ENCODE measurements at regions not wholly inside any gene's neighbourhood (a gene's known extent, or its start where the extent isn't known, plus 50 kb on each side); places are given as distances from the start of the nearest gene placed in this dataset.

DNA sequence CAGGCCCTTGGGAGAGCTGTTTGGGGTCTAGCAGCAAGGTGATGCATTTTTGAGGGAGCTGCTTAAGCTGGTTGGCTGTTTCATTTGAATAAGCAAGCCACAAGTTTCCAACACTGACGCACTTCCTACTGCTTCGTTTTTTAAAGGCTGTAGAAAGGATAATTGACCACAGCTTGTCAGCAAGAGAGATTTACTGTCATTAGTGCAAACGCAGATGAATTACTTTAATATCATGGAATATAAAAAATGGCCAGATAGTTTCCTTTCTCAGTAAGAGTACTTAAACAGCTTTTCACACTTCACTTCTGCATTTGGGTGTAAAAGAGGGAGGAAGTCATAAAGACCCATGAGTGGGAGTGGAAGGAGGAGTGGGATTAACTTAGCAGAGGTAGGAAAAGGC is 61.5 kb downstream of the FZD1 start:
- H4K20me1 ChIP-seq (ENCODE audit: control insufficient read depth, insufficient read depth): no peaks in the 10 kb centered on the region; the same call in 1 of the 2 replicates
- no peaks in the 10 kb centered on the region for H3K36me3 ChIP-seq (ENCODE audit: control insufficient read depth in 2 of 2, insufficient read depth in 2 of 2, low read length in 1 of 2)
- H3K27me3 ChIP-seq (replicated peaks in 1 of 2; ENCODE audit: control insufficient read depth in 2 of 2, insufficient read depth in 2 of 2, low read length in 1 of 2): no peaks in the 10 kb centered on the region
- RAD21 ChIA-PET (ENCODE audit: unreplicated experiment): interaction anchor here (0.7 kb wide), 1 partner anchor 472 kb away, joined by 3 read pairs; no protein-coding TSS in a partner anchor
- DNase-seq (ENCODE audit: low read depth, low spot score) (no peak), ATAC-seq (no peak), FAIRE-seq (no peak)
- CTCF ChIA-PET: no interaction called here
- no peak overlapping the region for H2AFZ ChIP-seq (ENCODE audit: control insufficient read depth, low read depth, low read length)
- H3K27ac ChIP-seq (ENCODE audit: control insufficient read depth, insufficient read depth): no peak overlapping the region
- H3K4me2 ChIP-seq (ENCODE audit: control insufficient read depth, insufficient read depth): no peak overlapping the region
- no peaks in the 10 kb centered on the region for H3K79me2 ChIP-seq (ENCODE audit: control insufficient read depth, insufficient read depth, low read length)
- 0% methylated on average over 3 of the region's 3 CpGs for WGBS (ENCODE audit: insufficient coverage, insufficient replicate concordance, low lambda C conversion rate, missing lambda C conversion rate)
- intact Hi-C loops (cut with micrococcal nuclease; ENCODE audit: unreplicated experiment) (no loop called here), in situ Hi-C loops (cut with MboI) (no loop called here)
- BruUV-seq (replicated peaks): no TSS peak
- no peaks in the 10 kb centered on the region for H3K4me1 ChIP-seq (ENCODE audit: control insufficient read depth, insufficient read depth, low read length)
- no peak overlapping the region for H3K4me3 ChIP-seq
- POLR2A ChIA-PET: no interaction called here
- no peak overlapping the region for H3K9ac ChIP-seq (ENCODE audit: control insufficient read depth, insufficient read depth, low read length)
- no peaks in the 10 kb centered on the region for H3K9me3 ChIP-seq (replicated peaks; ENCODE audit: control insufficient read depth, insufficient read depth, low read length)
- SMC1A ChIA-PET (ENCODE audit: uncharacterized antibody, unreplicated experiment): no interaction called here
- TF ChIP-seq NR2C1 (IDR thresholded peaks at IDR 0.05): no peak
- TF ChIP-seq, protein P1, sequence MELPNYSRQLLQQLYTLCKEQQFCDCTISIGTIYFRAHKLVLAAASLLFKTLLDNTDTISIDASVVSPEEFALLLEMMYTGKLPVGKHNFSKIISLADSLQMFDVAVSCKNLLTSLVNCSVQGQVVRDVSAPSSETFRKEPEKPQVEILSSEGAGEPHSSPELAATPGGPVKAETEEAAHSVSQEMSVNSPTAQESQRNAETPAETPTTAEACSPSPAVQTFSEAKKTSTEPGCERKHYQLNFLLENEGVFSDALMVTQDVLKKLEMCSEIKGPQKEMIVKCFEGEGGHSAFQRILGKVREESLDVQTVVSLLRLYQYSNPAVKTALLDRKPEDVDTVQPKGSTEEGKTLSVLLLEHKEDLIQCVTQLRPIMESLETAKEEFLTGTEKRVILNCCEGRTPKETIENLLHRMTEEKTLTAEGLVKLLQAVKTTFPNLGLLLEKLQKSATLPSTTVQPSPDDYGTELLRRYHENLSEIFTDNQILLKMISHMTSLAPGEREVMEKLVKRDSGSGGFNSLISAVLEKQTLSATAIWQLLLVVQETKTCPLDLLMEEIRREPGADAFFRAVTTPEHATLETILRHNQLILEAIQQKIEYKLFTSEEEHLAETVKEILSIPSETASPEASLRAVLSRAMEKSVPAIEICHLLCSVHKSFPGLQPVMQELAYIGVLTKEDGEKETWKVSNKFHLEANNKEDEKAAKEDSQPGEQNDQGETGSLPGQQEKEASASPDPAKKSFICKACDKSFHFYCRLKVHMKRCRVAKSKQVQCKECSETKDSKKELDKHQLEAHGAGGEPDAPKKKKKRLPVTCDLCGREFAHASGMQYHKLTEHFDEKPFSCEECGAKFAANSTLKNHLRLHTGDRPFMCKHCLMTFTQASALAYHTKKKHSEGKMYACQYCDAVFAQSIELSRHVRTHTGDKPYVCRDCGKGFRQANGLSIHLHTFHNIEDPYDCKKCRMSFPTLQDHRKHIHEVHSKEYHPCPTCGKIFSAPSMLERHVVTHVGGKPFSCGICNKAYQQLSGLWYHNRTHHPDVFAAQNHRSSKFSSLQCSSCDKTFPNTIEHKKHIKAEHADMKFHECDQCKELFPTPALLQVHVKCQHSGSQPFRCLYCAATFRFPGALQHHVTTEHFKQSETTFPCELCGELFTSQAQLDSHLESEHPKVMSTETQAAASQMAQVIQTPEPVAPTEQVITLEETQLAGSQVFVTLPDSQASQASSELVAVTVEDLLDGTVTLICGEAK (IDR thresholded peaks at IDR 0.05; ENCODE audit: borderline replicate concordance): no peak
- no peak for TF ChIP-seq CBX3 (IDR thresholded peaks at IDR 0.05; ENCODE audit: borderline replicate concordance, low read depth)
- no peak for TF ChIP-seq STAT3 (IDR thresholded peaks at IDR 0.05; ENCODE audit: low read depth, low read length)
- no peak for TF ChIP-seq FOXK2 (IDR thresholded peaks at IDR 0.05)
- no peak for TF ChIP-seq SUPT20H (IDR thresholded peaks at IDR 0.05; ENCODE audit: borderline replicate concordance, control insufficient read depth, low read depth, low read length)
- TF ChIP-seq, protein P2, sequence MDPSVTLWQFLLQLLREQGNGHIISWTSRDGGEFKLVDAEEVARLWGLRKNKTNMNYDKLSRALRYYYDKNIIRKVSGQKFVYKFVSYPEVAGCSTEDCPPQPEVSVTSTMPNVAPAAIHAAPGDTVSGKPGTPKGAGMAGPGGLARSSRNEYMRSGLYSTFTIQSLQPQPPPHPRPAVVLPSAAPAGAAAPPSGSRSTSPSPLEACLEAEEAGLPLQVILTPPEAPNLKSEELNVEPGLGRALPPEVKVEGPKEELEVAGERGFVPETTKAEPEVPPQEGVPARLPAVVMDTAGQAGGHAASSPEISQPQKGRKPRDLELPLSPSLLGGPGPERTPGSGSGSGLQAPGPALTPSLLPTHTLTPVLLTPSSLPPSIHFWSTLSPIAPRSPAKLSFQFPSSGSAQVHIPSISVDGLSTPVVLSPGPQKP (IDR thresholded peaks at IDR 0.05; ENCODE audit: low read depth, low read length): no peak
- no peak for TF ChIP-seq ZSCAN29 (IDR thresholded peaks at IDR 0.05)
- TF ChIP-seq, protein P3, sequence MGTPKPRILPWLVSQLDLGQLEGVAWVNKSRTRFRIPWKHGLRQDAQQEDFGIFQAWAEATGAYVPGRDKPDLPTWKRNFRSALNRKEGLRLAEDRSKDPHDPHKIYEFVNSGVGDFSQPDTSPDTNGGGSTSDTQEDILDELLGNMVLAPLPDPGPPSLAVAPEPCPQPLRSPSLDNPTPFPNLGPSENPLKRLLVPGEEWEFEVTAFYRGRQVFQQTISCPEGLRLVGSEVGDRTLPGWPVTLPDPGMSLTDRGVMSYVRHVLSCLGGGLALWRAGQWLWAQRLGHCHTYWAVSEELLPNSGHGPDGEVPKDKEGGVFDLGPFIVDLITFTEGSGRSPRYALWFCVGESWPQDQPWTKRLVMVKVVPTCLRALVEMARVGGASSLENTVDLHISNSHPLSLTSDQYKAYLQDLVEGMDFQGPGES (IDR thresholded peaks at IDR 0.05): no peak
- TF ChIP-seq, protein P4, sequence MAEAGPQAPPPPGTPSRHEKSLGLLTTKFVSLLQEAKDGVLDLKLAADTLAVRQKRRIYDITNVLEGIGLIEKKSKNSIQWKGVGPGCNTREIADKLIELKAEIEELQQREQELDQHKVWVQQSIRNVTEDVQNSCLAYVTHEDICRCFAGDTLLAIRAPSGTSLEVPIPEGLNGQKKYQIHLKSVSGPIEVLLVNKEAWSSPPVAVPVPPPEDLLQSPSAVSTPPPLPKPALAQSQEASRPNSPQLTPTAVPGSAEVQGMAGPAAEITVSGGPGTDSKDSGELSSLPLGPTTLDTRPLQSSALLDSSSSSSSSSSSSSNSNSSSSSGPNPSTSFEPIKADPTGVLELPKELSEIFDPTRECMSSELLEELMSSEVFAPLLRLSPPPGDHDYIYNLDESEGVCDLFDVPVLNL (IDR thresholded peaks at IDR 0.05; ENCODE audit: low read depth, low read length): no peak
- no peak for TF ChIP-seq CREB1 (IDR thresholded peaks at IDR 0.05; ENCODE audit: low read depth)
- no peak for TF ChIP-seq NRF1 (conservative IDR thresholded peaks at IDR 0.05; ENCODE audit: low read depth, low read length)
- TF ChIP-seq, protein P5, sequence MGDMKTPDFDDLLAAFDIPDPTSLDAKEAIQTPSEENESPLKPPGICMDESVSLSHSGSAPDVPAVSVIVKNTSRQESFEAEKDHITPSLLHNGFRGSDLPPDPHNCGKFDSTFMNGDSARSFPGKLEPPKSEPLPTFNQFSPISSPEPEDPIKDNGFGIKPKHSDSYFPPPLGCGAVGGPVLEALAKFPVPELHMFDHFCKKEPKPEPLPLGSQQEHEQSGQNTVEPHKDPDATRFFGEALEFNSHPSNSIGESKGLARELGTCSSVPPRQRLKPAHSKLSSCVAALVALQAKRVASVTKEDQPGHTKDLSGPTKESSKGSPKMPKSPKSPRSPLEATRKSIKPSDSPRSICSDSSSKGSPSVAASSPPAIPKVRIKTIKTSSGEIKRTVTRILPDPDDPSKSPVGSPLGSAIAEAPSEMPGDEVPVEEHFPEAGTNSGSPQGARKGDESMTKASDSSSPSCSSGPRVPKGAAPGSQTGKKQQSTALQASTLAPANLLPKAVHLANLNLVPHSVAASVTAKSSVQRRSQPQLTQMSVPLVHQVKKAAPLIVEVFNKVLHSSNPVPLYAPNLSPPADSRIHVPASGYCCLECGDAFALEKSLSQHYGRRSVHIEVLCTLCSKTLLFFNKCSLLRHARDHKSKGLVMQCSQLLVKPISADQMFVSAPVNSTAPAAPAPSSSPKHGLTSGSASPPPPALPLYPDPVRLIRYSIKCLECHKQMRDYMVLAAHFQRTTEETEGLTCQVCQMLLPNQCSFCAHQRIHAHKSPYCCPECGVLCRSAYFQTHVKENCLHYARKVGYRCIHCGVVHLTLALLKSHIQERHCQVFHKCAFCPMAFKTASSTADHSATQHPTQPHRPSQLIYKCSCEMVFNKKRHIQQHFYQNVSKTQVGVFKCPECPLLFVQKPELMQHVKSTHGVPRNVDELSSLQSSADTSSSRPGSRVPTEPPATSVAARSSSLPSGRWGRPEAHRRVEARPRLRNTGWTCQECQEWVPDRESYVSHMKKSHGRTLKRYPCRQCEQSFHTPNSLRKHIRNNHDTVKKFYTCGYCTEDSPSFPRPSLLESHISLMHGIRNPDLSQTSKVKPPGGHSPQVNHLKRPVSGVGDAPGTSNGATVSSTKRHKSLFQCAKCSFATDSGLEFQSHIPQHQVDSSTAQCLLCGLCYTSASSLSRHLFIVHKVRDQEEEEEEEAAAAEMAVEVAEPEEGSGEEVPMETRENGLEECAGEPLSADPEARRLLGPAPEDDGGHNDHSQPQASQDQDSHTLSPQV (IDR thresholded peaks at IDR 0.05): no peak
